HL-60 (cell line): ENCODE measurements at regions not wholly inside any gene's neighbourhood (a gene's known extent, or its start where the extent isn't known, plus 50 kb on each side); places are given as distances from the start of the nearest gene placed in this dataset.

Experiments
- CTCF ChIP-seq: IDR thresholded peaks from one replicate; pipeline ENCODE4 v1.5.1; 2011; ENCODE audit warnings: low read length, control low read depth, inconsistent platforms; ENCODE audit not compliant: insufficient read depth
- GABPA ChIP-seq: IDR thresholded peaks from 2 replicates; pipeline ENCODE4 v1.6.1; 2012; ENCODE audit warnings: low read depth
- POLR2AphosphoS5 ChIP-seq: IDR thresholded peaks from 2 replicates; pipeline ENCODE4 v1.6.1; 2012; ENCODE audit warnings: low read depth

- no peak for TF ChIP-seq CTCF
- no peak for TF ChIP-seq GABPA
- no peak for TF ChIP-seq POLR2AphosphoS5
Observed at GRCh38 chr1:191643060-191643459, 515.2 kb upstream of the RGS18 start.
